A673 (cell line): ENCODE measurements at regions not wholly inside any gene's neighbourhood (a gene's known extent, or its start where the extent isn't known, plus 50 kb on each side); places are given as distances from the start of the nearest gene placed in this dataset.

Experiments
- BruUV-seq: library from RNA; stranded (reverse); fragments of 400-500 nt; replicated peaks from 2 replicates; lab custom pipeline; 2021; lab: Mats Ljungman, UMichigan
- CTCF ChIA-PET: fragments of 300-600 bp; sonication (Branson Sonifier 250); formaldehyde crosslinking; loops from one replicate; lab custom pipeline; 2022; ENCODE audit warnings: antibody characterized with exemption; lab: Charles Lee
- POLR2A ChIA-PET: fragments of 300-600 bp; sonication (Branson Sonifier 250); formaldehyde crosslinking; loops from one replicate; lab custom pipeline; 2022; ENCODE audit warnings: antibody characterized with exemption; ENCODE audit not compliant: low non-redundant PET; lab: Charles Lee
- DNase-seq: peaks from one replicate; pipeline ENCODE4 v3.0.0-alpha.2; 2015; ENCODE audit warnings: low spot score
- H3K27ac ChIP-seq: fragments of 200-600 bp; sonication (generic); 2 replicates; pipeline ENCODE4 v1.5.1; 2016; ENCODE audit warnings: mixed run types, low read depth, mild to moderate bottlenecking, mixed read lengths, antibody characterized with exemption, low read length; ENCODE audit not compliant: poor library complexity, severe bottlenecking
- H3K27me3 ChIP-seq: fragments of 200-600 bp; sonication (generic); replicated peaks from 2 replicates; pipeline ENCODE4 v1.6.1; 2017; ENCODE audit warnings: mixed run types, low read depth, mild to moderate bottlenecking, mixed read lengths, antibody characterized with exemption, low read length; ENCODE audit not compliant: insufficient read depth, poor library complexity
- H3K36me3 ChIP-seq: fragments of 200-600 bp; sonication (generic); 2 replicates; pipeline ENCODE4 v1.6.1; 2016; ENCODE audit warnings: mixed run types, mild to moderate bottlenecking, mixed read lengths, antibody characterized with exemption, low read length; ENCODE audit not compliant: insufficient read depth, poor library complexity, severe bottlenecking
- H3K4me1 ChIP-seq: fragments of 200-600 bp; sonication (generic); 2 replicates; pipeline ENCODE4 v1.6.1; 2017; ENCODE audit warnings: mixed run types, mild to moderate bottlenecking, mixed read lengths, antibody characterized with exemption, low read length; ENCODE audit not compliant: insufficient read depth, poor library complexity, severe bottlenecking
- H3K4me3 ChIP-seq: fragments of 200-600 bp; sonication (generic); 2 replicates; pipeline ENCODE4 v1.5.1; 2016; ENCODE audit warnings: low read depth, mixed run types, mild to moderate bottlenecking, mixed read lengths, low read length; ENCODE audit not compliant: poor library complexity, severe bottlenecking
- H3K9me3 ChIP-seq: fragments of 200-600 bp; sonication (generic); 2 replicates; pipeline ENCODE4 v1.6.1; 2016; ENCODE audit warnings: mixed run types, low read depth, mild to moderate bottlenecking, mixed read lengths, antibody characterized with exemption, low read length; ENCODE audit not compliant: poor library complexity, severe bottlenecking
- CTCF ChIP-seq: fragments of 300-800, 200-600 bp; sonication (generic); conservative IDR thresholded peaks from 2 replicates; pipeline ENCODE4 v1.5.1; 2017; ENCODE audit warnings: low read depth, mild to moderate bottlenecking, antibody characterized with exemption, low read length, moderate library complexity, mixed read lengths
- EZH2 ChIP-seq: fragments of 200-600 bp; sonication (generic); IDR thresholded peaks from 2 replicates; pipeline ENCODE4 v1.6.1; 2017; ENCODE audit warnings: borderline replicate concordance, low read depth, mild to moderate bottlenecking, mixed read lengths, antibody characterized with exemption, low read length; ENCODE audit not compliant: poor library complexity, severe bottlenecking
- intact Hi-C: fragments of 100-400 bp; cut with micrococcal nuclease; formaldehyde crosslinking; loops from one replicate; pipeline ENCODE4 v1.10.0; 2022; ENCODE audit not compliant: unreplicated experiment

GRCh38 chr21:39082656-39083376 lies 100.4 kb downstream of the PSMG1 start:
- TF ChIP-seq EZH2: no peak
- TF ChIP-seq CTCF: no peak
- ChIA-PET POLR2A (no interaction called here), CTCF (no interaction called here)
- intact Hi-C loops: no loop called here
- Histone ChIP-seq H3K9me3 (no peaks in the 10 kb centered on the region), H3K27ac (no peak overlapping the region), H3K4me3 (no peak overlapping the region), H3K36me3 (no peaks in the 10 kb centered on the region), H3K4me1 (no peaks in the 10 kb centered on the region), H3K27me3 (peaks cover 16% of the 10 kb centered on the region)
- BruUV-seq: no TSS peak
- DNase-seq: no peak

- Histone ChIP-seq H3K4me1 (no peaks in the 10 kb centered on the region), H3K27me3 (peaks cover 16% of the 10 kb centered on the region), H3K27ac (no peak overlapping the region), H3K36me3 (no peaks in the 10 kb centered on the region), H3K4me3 (no peak overlapping the region), H3K9me3 (no peaks in the 10 kb centered on the region)
- ChIA-PET CTCF (no interaction called here), POLR2A (no interaction called here)
- no peak for TF ChIP-seq CTCF
- no peak for TF ChIP-seq EZH2
- intact Hi-C loops: no loop called here
- no peak for DNase-seq
- no TSS peak for BruUV-seq
Observed at GRCh38 chr21:39080366-39080765, 102.9 kb downstream of the PSMG1 start.

GRCh38 chr21:39079617-39080016 lies 103.6 kb downstream of the PSMG1 start:
- intact Hi-C loops: no loop called here

More at GRCh38 chr21:39079617-39080016, 103.6 kb downstream of the PSMG1 start:
- Histone ChIP-seq H3K9me3 (no peaks in the 10 kb centered on the region), H3K27me3 (peaks cover 16% of the 10 kb centered on the region), H3K4me1 (no peaks in the 10 kb centered on the region), H3K4me3 (no peak overlapping the region), H3K36me3 (no peaks in the 10 kb centered on the region), H3K27ac (no peak overlapping the region)
- CTCF ChIA-PET: no interaction called here
- BruUV-seq: no TSS peak
- POLR2A ChIA-PET: no interaction called here
- TF ChIP-seq EZH2 (no peak), CTCF (no peak)
- DNase-seq: no peak
